ENCODE measurements at regions not wholly inside any gene's neighbourhood (a gene's known extent, or its start where the extent isn't known, plus 50 kb on each side); places are given as distances from the start of the nearest gene placed in this dataset.

- no peak for DNase-seq (ENCODE audit: low read depth in 1 of 2, low spot score in 2 of 2)
- no peak for TF ChIP-seq HDAC2 (IDR thresholded peaks at IDR 0.05; ENCODE audit: borderline replicate concordance in 1 of 2, low read depth in 2 of 2, low read length in 2 of 2)
- no peak for TF ChIP-seq SIX5 (IDR thresholded peaks at IDR 0.05; ENCODE audit: low read depth, low read length)
- TF ChIP-seq, protein P1, sequence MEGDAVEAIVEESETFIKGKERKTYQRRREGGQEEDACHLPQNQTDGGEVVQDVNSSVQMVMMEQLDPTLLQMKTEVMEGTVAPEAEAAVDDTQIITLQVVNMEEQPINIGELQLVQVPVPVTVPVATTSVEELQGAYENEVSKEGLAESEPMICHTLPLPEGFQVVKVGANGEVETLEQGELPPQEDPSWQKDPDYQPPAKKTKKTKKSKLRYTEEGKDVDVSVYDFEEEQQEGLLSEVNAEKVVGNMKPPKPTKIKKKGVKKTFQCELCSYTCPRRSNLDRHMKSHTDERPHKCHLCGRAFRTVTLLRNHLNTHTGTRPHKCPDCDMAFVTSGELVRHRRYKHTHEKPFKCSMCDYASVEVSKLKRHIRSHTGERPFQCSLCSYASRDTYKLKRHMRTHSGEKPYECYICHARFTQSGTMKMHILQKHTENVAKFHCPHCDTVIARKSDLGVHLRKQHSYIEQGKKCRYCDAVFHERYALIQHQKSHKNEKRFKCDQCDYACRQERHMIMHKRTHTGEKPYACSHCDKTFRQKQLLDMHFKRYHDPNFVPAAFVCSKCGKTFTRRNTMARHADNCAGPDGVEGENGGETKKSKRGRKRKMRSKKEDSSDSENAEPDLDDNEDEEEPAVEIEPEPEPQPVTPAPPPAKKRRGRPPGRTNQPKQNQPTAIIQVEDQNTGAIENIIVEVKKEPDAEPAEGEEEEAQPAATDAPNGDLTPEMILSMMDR (IDR thresholded peaks at IDR 0.05; ENCODE audit: control extremely low read depth in 1 of 3, insufficient read depth in 1 of 3, low read depth in 1 of 3, low read length in 3 of 3): peak in 1 of 3 experiments; percentile 4; a peak in 1 of 4 replicates
- TF ChIP-seq RNF2 (IDR thresholded peaks at IDR 0.05; ENCODE audit: borderline replicate concordance, low read depth, low read length, missing control alignments, poor library complexity, severe bottlenecking): no peak
- TF ChIP-seq EZH2 (IDR thresholded peaks at IDR 0.05; ENCODE audit: low read depth, low read length, severe bottlenecking): no peak
- no peak for TF ChIP-seq SP2 (IDR thresholded peaks at IDR 0.05; ENCODE audit: low read length)
- TF ChIP-seq NANOG (IDR thresholded peaks at IDR 0.05; ENCODE audit: insufficient read depth, low read depth, low read length, poor library complexity, severe bottlenecking): no peak
- no peak for TF ChIP-seq GABPA (IDR thresholded peaks at IDR 0.05; ENCODE audit: borderline replicate concordance, insufficient read depth, low read length)
- TF ChIP-seq, protein P2, sequence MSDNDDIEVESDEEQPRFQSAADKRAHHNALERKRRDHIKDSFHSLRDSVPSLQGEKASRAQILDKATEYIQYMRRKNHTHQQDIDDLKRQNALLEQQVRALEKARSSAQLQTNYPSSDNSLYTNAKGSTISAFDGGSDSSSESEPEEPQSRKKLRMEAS (IDR thresholded peaks at IDR 0.05): no peak
- no peak for TF ChIP-seq TAF1 (IDR thresholded peaks at IDR 0.05; ENCODE audit: low read depth, low read length)
- no peak for TF ChIP-seq RXRA (IDR thresholded peaks at IDR 0.05; ENCODE audit: insufficient read depth, low read depth, low read length)
Measured at GRCh38 chr13:104993708-104994107, 1541.8 kb downstream of the EFNB2 start.

More at GRCh38 chr13:104993708-104994107, 1541.8 kb downstream of the EFNB2 start:
- Histone ChIP-seq H3K4me1 (replicated peaks in 1 of 4; ENCODE audit: control insufficient read depth in 3 of 4, insufficient read depth in 4 of 4, low read length in 3 of 4) (no peaks in the 10 kb centered on the region), H2AFZ (ENCODE audit: low read length) (no peak overlapping the region), H2AK5ac (ENCODE audit: low read depth, low read length) (no peak overlapping the region), H2BK5ac (ENCODE audit: low read depth, low read length) (no peak overlapping the region), H3K56ac (replicated peaks; ENCODE audit: insufficient read length, low read depth, low read length) (no peak overlapping the region), H3K79me1 (ENCODE audit: low read depth, low read length) (no peaks in the 10 kb centered on the region), H3K23me2 (ENCODE audit: low read depth, low read length) (no peaks in the 10 kb centered on the region), H3K27ac (ENCODE audit: low read depth, low read length) (no peak overlapping the region), H3K9me3 (ENCODE audit: insufficient read depth in 2 of 2, low read depth in 1 of 2, low read length in 1 of 2) (no peaks in the 10 kb centered on the region), H4K20me1 (replicated peaks in 1 of 2; ENCODE audit: control insufficient read depth in 1 of 2, insufficient read depth in 2 of 2, low read length in 2 of 2) (no peaks in the 10 kb centered on the region), H4K91ac (replicated peaks; ENCODE audit: insufficient read length, low read length) (no peak overlapping the region), H3K9ac (replicated peaks in 1 of 4; ENCODE audit: extremely low read depth in 1 of 4, low read depth in 3 of 4, low read length in 3 of 4) (no peak overlapping the region), H3K4ac (replicated peaks; ENCODE audit: insufficient read length, low read depth, low read length) (no peak overlapping the region), H3K18ac (ENCODE audit: extremely low read depth, low read length) (no peak overlapping the region), H3K79me2 (ENCODE audit: control insufficient read depth in 1 of 2, insufficient read depth in 2 of 2, low read length in 2 of 2) (no peaks in the 10 kb centered on the region), H2BK15ac (ENCODE audit: low read length) (no peak overlapping the region), H2BK120ac (replicated peaks; ENCODE audit: low read depth, low read length) (no peak overlapping the region), H3K23ac (ENCODE audit: insufficient read length) (no peak overlapping the region), H4K8ac (ENCODE audit: extremely low read depth, insufficient read depth, low read length) (no peak overlapping the region), H2BK20ac (ENCODE audit: low read length) (no peak overlapping the region), H2BK12ac (ENCODE audit: low read depth, low read length) (no peak overlapping the region), H3K27me3 (replicated peaks in 1 of 4; ENCODE audit: control insufficient read depth in 3 of 4, extremely low read depth in 1 of 4, insufficient read depth in 3 of 4, low read length in 3 of 4) (no peaks in the 10 kb centered on the region), H3K36me3 (ENCODE audit: control insufficient read depth in 2 of 4, insufficient read depth in 4 of 4, low read length in 3 of 4) (no peaks in the 10 kb centered on the region), H3K4me3 (ENCODE audit: extremely low read depth in 1 of 4, insufficient read depth in 2 of 4, low read depth in 3 of 4, low read length in 4 of 4) (no peak overlapping the region), H4K5ac (ENCODE audit: insufficient read length, low read depth, low read length) (no peak overlapping the region), H3K4me2 (ENCODE audit: insufficient read depth in 1 of 2, low read depth in 2 of 2, low read length in 2 of 2) (no peak overlapping the region), H3K14ac (ENCODE audit: insufficient read length) (no peak overlapping the region)
- ChIA-PET CTCF (ENCODE audit: partially characterized antibody) (interaction anchor here (0.5 to 1.4 kb wide), 3 partner anchors 9 to 192 kb away, joined by 3 read pairs; no protein-coding TSS in a partner anchor), POLR2A (ENCODE audit: partially characterized antibody) (no interaction called here)
- no peak for FAIRE-seq
- 93% methylated on average over 3 of the region's 3 CpGs; no CpG with 5 or more reads in 1 of the 2 experiments for WGBS, 2 experiments (ENCODE audit: extremely low coverage in 1 of 2, insufficient coverage in 1 of 2, insufficient read length in 1 of 2, insufficient replicate concordance in 2 of 2, low coverage in 1 of 2, low lambda C conversion rate in 2 of 2, missing lambda C conversion rate in 1 of 2)
